Peyer's patch (tissue), 4 donors: ENCODE measurements at regions not wholly inside any gene's neighbourhood (a gene's known extent, or its start where the extent isn't known, plus 50 kb on each side); places are given as distances from the start of the nearest gene placed in this dataset.

Experiments used
- DNase-seq, 3 donors: peaks; one replicate each; pipeline ENCODE4 v3.0.0-alpha.2; 2017 to 2019
- H3K27ac ChIP-seq, 4 donors: fragments of 200-600 bp; sonication (generic); one replicate each; pipeline ENCODE4 v1.5.1; 2016 to 2019
- H3K27me3 ChIP-seq, 2 donors: fragments of 200-600 bp; sonication (generic); one replicate each; pipeline ENCODE4 v1.5.1; 2019
- H3K36me3 ChIP-seq, 3 donors: fragments of 200-600 bp; sonication (generic); one replicate each; pipeline ENCODE4 v1.5.1; 2016 to 2019
- H3K4me1 ChIP-seq, 4 donors: fragments of 200-600 bp; sonication (generic); one replicate each; pipeline ENCODE4 v1.5.1; 2016 to 2019
- H3K4me3 ChIP-seq, 4 donors: fragments of 200-600 bp; sonication (generic); 1 replicate in 3 of 4; 2 replicates in 1 of 4; pipeline ENCODE4 v1.5.1; 2016 to 2019; ENCODE audit warnings: mild to moderate bottlenecking in 1 of 4
- H3K9me3 ChIP-seq, 4 donors: fragments of 200-600 bp; sonication (generic); one replicate each; pipeline ENCODE4 v1.5.1; 2016 to 2019; ENCODE audit warnings: mild to moderate bottlenecking in 1 of 4
- POLR2A ChIP-seq, 2 donors: fragments of 450-650 bp; IDR thresholded peaks; one replicate each; pipeline ENCODE4 v1.5.1; 2017; ENCODE audit warnings: antibody characterized with exemption in 2 of 2, mild to moderate bottlenecking in 2 of 2, moderate library complexity in 2 of 2
- TF ChIP-seq, protein P1 (sequence below), 6 experiments: fragments of 450-650 bp in 4 of 6; fragments of 200-600 bp in 2 of 6; sonication (generic) in 1 of 6; IDR thresholded peaks; one replicate each; pipeline ENCODE4 v1.5.1; 2017 to 2019; ENCODE audit warnings: antibody characterized with exemption in 6 of 6, mild to moderate bottlenecking in 3 of 6, moderate library complexity in 1 of 6

DNA sequence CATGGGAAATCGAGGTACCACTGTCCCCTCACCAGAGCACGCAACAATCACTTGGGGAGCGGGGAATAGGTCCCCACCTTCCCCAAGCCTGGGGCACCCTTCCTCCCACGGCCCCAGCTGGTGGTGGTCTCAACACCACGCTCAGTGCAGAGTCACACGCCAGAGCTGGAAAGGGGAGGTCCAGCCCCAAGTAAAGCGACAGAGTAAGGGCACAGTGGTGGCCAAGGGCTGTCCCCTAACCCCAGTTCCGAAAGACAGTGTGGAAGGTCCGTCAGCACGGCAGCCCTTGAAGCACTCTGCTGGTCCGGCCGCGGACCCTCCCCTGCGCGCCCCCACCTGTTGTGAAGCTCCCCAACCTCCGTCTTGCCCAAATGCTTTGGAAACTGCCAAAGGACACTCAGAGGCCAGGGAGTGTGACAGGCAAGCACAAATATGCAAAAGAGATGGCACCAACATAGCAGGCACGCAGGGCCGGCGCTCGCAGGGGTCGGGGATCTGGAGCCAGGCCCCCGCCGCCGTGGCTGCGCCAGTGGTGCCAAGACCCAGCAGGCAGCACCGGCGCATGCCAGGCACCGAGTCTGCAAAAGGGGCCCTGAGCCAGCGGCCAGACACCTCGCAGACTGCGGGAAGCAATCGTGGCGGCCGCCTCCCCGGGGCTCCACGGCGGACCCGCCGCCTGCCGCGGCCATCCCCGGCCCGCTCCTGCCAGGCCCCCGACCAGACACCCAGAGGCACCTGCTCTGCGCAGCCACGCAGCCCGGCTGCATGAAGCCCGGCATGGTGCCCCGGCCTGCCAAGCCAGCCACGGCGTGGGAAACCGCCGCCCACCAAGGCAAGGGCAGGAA lies 51.6 kb upstream of the SRRM3 start:
- no peak overlapping the region for H3K4me3 ChIP-seq
- no peak for DNase-seq

More for the DNA sequence above, 51.6 kb upstream of the SRRM3 start:
- no peak overlapping the region for H3K27ac ChIP-seq
- peaks cover 0 to 5% of the 10 kb centered on the region in 2 donors for H3K27me3 ChIP-seq
- H3K36me3 ChIP-seq: no peaks in the 10 kb centered on the region
- no peak for TF ChIP-seq POLR2A (IDR thresholded peaks at IDR 0.05)
- TF ChIP-seq, protein P1, sequence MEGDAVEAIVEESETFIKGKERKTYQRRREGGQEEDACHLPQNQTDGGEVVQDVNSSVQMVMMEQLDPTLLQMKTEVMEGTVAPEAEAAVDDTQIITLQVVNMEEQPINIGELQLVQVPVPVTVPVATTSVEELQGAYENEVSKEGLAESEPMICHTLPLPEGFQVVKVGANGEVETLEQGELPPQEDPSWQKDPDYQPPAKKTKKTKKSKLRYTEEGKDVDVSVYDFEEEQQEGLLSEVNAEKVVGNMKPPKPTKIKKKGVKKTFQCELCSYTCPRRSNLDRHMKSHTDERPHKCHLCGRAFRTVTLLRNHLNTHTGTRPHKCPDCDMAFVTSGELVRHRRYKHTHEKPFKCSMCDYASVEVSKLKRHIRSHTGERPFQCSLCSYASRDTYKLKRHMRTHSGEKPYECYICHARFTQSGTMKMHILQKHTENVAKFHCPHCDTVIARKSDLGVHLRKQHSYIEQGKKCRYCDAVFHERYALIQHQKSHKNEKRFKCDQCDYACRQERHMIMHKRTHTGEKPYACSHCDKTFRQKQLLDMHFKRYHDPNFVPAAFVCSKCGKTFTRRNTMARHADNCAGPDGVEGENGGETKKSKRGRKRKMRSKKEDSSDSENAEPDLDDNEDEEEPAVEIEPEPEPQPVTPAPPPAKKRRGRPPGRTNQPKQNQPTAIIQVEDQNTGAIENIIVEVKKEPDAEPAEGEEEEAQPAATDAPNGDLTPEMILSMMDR (IDR thresholded peaks at IDR 0.05): no peak
- H3K9me3 ChIP-seq: no peaks in the 10 kb centered on the region
- no peaks in the 10 kb centered on the region for H3K4me1 ChIP-seq
